Fibroblast of the conjunctiva (primary cell): ENCODE measurements at regions not wholly inside any gene's neighbourhood (a gene's known extent, or its start where the extent isn't known, plus 50 kb on each side); places are given as distances from the start of the nearest gene placed in this dataset.
"Not testable (repeated sequence)": the region's sequence is repeated elsewhere in the genome, so short reads cannot be mapped to it uniquely, and the experiment has no call there.

Experiments used
- DNase-seq: peaks from one replicate; pipeline ENCODE4 v3.0.0-alpha.2; 2010; ENCODE audit warnings: low read depth

DNA sequence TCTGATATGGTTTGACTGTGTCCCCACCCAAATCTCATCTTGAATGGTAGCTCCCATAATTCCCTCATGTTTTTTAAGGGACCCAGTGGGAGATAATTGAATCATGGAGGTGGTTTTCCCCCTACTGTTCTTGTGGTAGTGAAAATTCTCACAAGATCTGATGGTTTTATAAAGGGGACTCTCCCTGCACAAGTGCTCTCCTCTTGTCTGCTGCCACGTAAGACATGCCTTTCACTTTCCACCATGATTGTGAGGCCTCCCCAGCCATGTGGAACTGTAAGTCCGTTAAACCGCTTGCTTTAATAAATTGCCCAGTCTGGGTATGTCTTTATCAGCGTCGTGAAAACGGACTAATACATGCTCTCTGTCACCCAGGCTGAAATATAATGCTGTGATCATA lies 200.9 kb upstream of the SLIT2 start:
- DNase-seq: no peak

DNA sequence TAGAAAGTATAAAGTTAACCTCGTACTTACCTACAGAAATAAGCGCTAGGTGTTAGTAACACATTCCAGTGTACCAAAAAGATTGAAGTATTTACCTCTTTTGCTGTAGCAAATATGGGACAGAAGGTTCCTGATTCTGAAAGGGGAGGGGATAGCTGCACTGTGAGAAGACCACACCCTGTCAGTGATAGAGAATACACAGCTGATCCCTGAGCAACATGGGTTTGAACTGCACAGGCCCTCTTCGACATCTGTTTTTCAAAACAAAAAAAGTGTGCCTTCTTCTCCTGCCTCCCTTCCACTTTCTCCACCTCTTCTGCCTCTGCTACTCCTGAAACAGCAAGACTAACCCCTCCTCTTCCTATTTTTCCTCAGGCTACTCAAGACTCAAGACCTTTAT lies 201.8 kb upstream of the SLIT2 start:
- no peak for DNase-seq

DNA sequence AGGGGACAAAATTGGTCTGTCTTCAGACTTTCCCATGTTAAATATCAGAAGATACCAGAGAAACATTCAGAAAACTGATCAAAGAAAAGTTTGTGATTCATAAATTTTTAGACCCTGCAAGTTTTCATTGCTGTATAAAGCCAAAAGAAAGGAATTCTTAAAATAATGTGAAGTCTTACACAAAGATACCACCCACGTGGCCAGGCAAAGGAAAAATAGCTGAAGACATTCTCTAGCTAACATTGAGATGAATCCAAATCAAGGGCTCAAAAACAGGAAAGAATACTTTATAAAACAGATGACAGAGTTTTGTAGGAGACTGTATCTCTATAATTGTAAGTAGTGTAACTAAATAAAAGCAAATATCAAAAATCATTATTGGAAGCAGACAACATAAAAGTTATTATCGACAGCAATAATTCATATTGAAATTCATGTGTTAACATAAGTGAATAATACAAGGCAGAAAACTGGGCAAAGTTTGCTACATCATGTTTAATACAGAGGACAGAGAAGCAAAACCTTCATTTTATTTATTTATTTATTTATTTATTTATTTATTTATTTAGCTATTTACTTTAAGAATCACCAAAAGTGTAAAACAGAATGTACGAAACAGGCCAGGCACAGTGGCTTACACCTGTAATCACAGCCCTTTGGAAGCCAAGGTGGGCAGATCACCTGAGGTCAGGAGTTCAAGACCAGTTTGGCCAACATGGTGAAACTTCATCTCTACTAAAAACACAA lies 204.6 kb upstream of the SLIT2 start:
- DNase-seq: no peak

DNA sequence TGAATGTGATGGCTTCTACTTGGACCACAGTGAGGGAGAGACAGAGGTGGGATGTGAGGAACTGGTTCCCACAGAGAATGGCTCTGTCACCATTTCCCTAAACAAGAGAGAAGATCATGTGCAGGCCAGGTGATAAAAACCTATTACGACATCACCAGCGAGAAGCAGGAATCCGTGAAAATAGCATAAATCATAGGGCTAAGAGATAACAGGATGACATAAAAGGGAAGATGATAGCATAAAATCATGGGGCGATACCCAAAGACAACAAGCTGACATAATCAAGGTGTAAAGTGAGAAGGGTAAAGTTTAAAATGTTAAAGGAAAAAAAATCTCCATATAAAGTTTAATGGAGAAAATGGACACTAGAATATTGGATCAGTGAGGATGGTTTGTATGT lies 205.5 kb upstream of the SLIT2 start:
- no peak for DNase-seq

DNA sequence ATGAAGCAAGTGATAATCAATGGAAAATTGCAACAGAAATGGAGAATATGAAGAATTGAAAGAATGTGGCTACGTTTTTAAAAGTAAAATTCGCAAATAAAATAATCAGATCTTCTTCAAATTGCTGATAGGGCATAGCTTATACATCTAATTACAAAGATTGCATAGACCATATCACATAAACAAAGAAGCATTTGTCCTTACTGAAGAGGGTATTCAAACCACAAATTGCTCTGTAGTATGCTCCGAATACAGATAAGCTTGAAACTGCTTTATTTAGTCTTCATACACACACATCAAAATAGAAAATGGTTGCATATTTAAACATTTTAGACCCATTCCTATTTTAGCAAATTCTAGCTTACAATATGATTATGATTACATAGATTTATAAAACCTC lies 206.7 kb upstream of the SLIT2 start:
- no peak for DNase-seq

DNA sequence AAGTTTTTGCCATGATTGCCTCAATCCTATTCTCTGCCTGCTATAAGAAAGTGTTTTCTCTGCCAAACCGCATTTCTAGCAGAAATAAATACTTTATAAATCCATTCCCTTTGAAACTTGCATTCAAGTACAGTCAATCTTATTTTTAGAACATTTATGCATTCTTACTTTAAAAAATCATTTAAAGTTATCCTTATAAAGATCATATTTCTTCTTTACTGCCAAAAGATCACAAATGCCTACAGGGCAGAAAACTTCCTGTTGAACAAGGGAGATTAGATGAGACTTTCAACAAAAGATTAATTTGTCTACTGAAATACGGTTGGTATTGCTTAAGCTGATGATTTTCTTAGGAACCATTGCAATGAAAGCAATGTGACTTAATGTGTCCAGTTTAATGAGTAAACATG lies 207.2 kb upstream of the SLIT2 start:
- DNase-seq: peak; percentile 53

DNA sequence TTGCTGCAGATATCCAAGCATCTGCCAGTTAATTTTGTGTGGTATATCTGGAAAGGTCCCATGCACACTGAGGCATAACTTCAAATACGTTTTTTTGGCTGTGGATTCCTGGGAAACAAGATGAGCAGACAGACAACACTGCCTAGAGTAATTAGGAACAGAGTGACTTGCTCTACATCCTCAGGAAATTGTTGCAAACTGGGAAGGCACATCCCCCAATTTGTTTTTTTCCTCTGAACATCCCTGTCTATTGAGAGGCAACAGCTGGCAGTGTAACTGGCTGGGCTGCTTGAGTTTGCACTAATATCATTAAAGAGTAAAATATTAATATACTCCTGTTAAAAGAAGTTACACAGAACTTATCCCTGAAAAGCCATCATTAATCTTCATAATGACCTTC lies 207.7 kb upstream of the SLIT2 start:
- no peak for DNase-seq

DNA sequence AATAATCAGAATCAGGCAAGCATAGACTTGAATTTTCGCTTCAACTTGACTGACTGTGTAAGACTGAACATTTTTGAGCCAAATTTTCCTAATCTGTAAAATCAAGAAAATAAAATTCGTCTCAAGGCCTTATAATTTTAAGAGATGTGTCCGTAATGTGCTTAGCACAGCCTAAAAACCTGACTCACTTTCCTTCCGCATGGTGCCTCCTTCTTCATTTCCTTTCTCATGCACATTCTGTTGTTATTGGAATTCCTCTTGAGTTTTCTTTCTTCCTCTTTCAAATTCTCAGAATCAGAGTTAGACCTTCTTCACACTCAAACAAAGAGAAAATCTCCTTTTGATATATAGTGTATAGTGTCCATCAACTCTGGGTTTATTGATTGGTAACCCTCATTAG lies 208.9 kb upstream of the SLIT2 start:
- DNase-seq: no peak

DNA sequence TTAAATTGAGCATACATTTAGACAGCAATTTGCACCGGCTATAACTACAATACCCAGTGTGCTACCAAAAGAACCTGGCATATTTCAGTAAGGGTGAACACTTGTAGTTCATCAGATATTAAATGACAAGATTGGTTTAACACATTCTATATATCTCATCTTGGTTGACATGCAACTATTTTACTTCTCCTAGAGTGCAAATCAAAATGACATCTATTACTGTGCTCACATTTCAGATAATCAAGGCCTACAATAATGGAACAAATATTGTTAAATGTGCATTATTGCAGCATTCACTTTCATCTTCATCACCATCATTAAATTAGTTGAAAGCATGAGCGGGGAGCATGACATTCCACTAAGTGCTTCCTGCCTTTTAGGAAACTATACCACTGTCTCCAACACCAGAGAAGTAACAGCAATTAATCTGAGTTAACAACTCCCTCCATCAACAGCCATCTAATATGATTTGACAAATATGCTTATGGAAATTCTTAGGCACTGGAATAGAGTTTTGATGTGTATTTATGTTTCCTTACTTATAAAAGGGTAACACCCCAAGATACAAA lies 209.8 kb upstream of the SLIT2 start:
- no peak for DNase-seq

DNA sequence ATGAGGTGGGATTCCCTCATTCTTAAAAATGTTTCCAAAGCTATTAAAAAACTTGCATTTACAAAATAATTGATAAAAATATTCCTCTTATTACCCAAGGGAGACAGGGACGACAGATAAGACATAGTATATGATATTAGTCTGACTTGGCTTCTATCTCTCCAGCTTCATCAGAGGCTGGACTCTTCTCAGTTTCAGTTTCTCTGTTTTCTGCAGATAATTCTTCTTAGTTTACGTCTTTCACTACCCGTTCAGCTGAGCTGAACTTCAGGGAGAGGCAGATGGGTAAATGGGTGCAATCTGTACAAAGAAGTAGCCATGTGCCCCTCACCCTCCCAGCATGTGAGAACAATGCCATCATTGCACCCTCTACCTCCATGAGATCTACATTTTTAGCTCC lies 214.0 kb upstream of the SLIT2 start:
- DNase-seq: no peak

DNA sequence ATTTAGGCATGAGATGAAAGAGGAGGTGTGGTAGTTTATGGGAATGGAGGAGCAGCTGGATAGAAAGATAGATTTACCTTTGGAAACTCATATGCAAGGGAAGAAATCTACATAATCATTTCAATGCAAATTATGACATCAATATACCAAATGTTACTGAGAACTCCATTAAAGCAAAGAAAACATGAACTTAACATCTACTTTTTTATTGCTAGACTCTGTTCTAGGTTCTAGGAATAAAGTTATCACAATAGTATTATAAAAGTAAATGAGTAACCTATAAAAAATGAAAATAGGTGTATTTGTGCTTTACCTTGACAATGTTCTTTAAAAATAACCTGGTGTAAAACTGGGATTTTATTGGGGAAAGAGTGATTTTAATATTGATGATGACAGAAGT lies 221.6 kb upstream of the SLIT2 start:
- no peak for DNase-seq

DNA sequence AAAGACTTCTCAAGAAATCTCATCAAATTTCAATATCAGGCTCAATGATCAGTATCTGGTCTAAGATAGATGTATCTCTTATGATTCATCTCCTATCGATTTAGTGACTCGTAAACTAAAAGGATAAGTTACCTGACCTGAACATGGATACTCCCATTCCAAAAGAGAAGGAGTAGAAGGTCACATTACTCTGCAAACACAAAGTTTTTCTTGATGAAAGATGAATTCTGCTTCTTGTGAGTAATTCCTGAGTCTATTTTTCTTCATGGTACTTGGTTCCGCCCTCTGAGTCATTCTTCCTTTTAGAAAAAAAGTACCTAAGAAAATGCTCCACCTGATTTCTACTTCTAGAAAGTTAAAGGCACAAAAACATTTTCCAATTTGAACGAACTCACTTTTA lies 223.1 kb upstream of the SLIT2 start:
- no peak for DNase-seq

DNA sequence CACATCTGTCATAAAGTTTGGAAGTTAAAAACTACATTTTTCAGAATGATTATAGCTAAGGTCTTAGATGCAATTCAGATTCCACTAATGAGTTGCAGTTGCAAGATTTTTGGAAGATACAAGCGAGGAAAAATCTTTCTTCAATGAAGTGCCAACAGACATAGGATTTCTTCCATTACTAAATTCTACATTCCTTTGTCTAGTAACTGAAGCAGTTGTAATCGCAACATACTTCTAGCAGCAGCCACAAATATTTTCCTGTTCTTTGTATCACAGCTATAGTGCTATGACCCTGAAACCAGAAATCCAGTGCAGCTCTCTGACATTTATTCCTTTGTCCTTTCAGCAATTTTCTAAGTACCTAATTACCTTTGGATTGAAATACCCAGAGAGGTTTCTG lies 225.2 kb upstream of the SLIT2 start:
- no peak for DNase-seq

DNA sequence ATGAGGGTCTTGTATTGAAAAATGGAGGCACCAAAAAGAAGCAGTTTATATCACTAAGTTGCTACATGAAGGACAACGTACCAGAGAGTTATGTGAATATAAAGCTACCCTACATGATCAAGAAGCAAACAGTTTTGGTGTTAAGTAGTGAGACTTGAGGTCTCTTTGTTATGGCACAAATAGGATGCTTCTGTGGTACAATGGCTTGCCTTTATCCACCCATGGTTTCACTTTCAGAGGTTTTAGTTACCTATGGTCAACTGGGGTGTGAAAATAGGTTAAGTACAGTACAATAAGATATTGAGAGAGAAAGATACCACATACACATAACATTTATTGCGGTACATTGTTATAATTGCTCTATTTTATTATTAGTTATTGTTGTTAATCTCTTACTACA lies 229.2 kb upstream of the SLIT2 start:
- no peak for DNase-seq

DNA sequence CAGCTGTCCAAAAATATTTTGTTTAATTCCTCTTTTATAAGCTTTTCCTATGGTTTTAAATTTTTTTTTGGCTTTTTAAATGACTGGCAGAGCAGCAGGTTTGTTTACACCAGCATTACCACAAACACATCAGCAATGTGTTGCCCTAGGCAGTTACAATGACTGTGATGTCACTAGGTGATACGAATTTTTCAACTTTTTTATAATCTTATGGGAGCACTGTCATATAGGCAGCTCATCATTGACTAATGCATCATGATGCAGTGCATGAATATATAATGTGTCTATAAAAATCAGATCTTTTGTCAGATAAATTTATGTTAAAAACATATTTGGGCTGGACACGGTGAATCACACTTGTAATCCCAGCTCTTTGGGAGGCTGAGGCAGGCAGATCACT lies 231.6 kb upstream of the SLIT2 start:
- DNase-seq: no peak

DNA sequence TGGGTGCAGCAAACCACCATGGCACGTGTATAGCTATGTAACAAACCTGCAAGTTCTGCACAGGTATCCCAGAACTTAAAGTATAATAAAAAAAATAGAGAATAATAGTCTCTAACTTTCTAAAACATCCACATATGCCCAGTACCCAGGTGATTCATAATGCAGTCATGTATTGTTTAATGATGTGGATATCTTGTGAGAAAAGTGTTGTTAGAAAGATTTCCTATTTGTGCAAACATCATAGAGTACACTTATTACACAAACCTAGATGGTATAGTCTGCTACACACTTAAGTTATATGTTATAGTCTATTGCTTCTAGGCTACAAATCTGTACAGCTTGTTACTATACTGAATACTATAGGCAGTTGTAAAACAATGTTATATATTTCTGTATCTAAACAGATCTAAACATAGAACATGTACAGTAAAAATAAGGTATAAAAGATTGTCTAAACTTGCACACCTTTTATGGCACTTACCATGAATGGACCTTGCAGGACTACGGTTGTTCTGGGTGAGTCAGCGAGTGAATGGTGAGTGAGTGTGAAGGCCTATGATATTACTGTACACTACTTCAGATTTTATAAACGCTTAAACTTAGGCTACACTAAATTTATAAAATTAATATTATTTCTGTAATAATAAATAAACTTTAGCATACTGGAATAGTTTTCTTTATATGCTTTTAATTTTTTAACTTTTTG lies 232.2 kb upstream of the SLIT2 start:
- DNase-seq: no peak

DNA sequence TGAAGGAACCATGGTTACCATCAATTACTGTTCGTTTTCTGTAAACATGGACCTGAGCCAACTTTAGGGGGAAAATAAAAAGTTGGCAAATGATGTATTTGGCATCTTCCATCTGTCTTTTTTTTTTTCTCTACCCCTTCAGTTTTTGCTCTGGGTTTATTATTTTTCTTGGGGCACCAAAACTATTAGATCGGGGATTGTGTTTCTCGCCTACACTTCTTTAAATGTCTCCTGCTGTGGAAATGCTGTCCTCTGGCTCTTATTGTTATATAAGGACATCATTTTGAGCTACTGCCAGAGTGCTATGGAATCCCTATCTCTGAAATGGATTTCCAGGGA lies 234.0 kb upstream of the SLIT2 start:
- no peak for DNase-seq

DNA sequence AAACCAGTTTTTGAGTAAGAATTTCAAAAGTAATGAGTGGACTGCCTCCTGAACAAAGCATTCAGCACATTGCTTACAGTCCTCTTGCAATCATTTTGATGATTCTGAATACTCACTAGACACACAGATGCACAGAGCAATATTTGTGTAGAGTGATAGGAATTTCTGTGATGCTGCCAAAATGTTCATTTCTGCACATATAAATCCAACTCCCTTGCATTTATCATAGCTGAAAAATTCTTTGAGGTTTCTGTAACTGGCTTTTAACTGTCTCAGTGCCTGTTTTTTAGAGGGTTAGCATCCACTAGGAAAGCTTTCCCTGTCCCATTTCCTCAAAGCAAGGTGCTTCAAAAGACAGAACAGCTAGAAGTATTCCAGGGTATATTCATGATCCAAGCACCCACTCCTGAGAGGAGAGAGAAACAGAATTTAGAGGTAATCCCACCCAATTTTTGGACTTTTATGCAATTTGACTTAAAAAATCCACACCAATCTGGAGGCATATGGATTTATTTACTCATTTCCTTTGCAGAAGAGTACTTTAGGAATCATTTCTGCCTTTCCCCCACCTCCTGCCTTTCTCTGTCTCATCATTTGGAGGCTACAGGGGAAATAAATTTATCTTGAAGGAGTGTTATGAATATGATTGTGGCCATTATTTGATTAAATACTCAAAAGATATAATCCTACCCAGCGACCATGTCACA lies 234.5 kb upstream of the SLIT2 start:
- DNase-seq: peak; percentile 65

DNA sequence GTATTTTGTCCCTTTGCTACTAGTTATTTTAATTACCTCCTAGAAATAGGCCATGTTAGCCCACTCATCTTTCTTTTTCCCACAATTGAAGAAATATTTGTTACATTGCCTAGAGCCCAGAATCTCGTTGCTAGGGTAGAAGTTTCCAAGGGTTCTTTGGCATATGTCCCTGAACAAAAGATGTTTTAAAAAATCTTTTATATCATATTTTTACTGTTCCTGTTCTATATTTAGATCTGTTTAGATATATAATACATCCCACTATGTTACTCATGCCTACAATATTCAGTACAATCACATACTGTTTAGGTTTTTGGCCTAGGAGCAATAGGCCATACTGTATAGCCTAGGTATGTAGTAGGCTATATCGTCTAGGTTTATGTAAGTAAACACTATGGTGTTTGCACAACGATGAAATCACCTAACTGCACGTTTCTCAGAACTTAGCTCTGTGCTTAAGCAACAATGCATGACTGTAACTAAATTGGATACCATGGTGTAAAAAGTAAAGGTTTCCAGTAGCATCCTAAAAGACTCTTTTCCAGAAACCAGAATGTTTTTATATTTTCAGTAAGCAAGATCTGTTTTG lies 236.0 kb upstream of the SLIT2 start:
- no peak for DNase-seq

DNA sequence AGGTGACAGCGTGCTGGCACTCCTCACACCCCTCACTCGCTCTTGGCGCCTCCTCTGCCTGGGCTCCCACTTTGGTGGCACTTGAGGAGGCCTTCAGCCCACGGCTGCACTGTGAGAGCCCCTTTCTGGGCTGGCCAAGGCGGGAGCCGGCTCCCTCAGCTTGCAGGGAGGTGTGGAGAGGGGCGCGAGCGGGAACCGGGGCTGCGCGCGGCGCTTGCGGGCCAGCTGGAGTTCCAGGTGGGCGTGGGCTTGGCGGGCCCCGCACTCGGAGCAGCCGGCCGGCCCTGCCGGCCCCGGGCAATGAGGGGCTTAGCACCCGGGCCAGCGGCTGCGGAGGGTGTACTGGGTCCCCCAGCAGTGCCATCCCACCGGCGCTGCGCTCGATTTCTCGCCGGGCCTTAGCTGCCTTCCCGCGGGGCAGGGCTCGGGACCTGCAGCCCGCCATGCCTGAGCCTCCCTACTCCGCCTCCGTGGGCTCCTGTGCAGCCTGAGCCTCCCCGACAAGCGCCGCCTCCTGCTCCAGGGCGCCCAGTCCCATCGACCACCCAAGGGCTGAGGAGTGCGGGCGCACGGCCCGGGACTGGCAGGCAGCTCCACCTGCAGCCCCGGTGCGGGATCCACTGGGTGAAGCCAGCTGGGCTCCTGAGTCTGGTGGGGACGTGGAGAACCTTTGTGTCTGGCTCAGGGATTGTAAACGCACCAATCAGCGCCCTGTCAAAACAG lies 247.7 kb upstream of the SLIT2 start:
- not testable (repeated sequence) for DNase-seq

DNA sequence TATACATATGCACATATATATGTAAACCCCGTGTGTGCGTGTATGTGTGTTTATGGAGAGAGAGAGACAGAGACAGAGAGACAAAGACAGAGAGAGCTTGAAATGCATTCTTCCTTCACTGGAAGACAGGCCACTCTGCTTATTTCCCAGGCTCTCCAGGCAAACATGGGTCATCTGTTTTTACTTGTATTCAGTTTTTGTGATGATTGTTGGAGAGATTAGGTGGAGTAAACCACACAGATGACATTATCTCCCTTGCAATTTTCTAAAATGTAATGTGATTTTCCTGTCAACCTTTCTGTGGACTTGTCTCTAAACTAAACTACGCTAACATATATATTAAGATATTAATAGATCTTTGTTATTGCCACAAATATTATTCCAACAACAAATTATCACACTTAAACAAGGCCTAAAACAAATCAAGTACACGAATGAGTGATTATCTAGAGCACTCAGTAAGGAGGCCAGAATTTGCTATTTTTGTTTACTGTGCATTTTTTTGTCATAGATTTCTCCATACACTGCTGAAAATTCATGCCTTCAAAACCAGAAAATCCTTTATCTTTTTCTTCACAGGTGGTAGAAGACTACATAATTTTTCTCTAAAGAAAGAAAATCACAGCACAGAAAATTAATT lies 251.8 kb upstream of the SLIT2 start:
- no peak for DNase-seq

DNA sequence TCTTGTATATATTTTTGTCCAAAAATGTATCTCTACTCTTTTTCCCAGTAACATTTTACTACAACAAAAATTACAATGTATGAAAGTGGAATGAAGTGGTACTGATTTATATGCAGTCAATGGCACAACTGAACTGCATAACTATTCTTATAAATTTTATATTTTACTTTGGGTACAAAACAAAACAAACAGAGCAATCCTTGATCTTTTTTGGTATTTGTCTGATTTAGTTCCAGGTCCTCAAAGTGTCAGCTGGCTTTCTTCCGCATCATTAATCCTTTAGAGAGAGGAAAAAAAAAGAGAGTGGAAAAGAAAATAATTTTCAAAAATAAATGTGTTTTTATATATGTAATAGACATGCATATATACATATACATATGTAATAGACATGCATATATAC lies 252.4 kb upstream of the SLIT2 start:
- DNase-seq: no peak
